ENCODE measurements at regions not wholly inside any gene's neighbourhood (a gene's known extent, or its start where the extent isn't known, plus 50 kb on each side); places are given as distances from the start of the nearest gene placed in this dataset.

- BruUV-seq (replicated peaks), result no TSS peak
- no peaks in the 10 kb centered on the region for H3K36me3 ChIP-seq (ENCODE audit: insufficient read depth, low read length)
- CTCF ChIA-PET (ENCODE audit: unreplicated experiment), result no interaction called here
- H3K4me1 ChIP-seq (ENCODE audit: insufficient read depth, low read length, poor library complexity, severe bottlenecking), result peaks cover 7% of the 10 kb centered on the region
- no peak for DNase-seq (ENCODE audit: low spot score)
- H3K4me2 ChIP-seq (ENCODE audit: low read length), result no peak overlapping the region
- H3K4me3 ChIP-seq (ENCODE audit: low read depth, low read length, poor library complexity, severe bottlenecking), result no peak overlapping the region
- no peak overlapping the region for H3K27ac ChIP-seq (ENCODE audit: low read depth, low read length, poor library complexity, severe bottlenecking)
- H3K79me2 ChIP-seq (ENCODE audit: insufficient read depth, low read depth, low read length), result no peaks in the 10 kb centered on the region
- H3K9me3 ChIP-seq (ENCODE audit: low read length), result no peaks in the 10 kb centered on the region
- POLR2A ChIA-PET, result interaction anchor here (0.7 kb wide), 1 partner anchor 16 kb away, joined by 3 read pairs; no protein-coding TSS in a partner anchor
- H3K9me2 ChIP-seq (ENCODE audit: insufficient read depth, low read length), result no peaks in the 10 kb centered on the region
- no peaks in the 10 kb centered on the region for H4K20me1 ChIP-seq (ENCODE audit: insufficient read depth, low read length)
- intact Hi-C loops (cut with micrococcal nuclease; ENCODE audit: unreplicated experiment), result no loop called here
- TF ChIP-seq, protein P1, sequence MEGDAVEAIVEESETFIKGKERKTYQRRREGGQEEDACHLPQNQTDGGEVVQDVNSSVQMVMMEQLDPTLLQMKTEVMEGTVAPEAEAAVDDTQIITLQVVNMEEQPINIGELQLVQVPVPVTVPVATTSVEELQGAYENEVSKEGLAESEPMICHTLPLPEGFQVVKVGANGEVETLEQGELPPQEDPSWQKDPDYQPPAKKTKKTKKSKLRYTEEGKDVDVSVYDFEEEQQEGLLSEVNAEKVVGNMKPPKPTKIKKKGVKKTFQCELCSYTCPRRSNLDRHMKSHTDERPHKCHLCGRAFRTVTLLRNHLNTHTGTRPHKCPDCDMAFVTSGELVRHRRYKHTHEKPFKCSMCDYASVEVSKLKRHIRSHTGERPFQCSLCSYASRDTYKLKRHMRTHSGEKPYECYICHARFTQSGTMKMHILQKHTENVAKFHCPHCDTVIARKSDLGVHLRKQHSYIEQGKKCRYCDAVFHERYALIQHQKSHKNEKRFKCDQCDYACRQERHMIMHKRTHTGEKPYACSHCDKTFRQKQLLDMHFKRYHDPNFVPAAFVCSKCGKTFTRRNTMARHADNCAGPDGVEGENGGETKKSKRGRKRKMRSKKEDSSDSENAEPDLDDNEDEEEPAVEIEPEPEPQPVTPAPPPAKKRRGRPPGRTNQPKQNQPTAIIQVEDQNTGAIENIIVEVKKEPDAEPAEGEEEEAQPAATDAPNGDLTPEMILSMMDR (conservative IDR thresholded peaks at IDR 0.05; ENCODE audit: low read length), result no peak
- no peak for TF ChIP-seq EZH2phosphoT487 (IDR thresholded peaks at IDR 0.05; ENCODE audit: borderline replicate concordance, low read depth, low read length)
- H2AFZ ChIP-seq (ENCODE audit: low read length), result no peak overlapping the region
Measured at GRCh38 chr11:121899520-121899919, 216.5 kb downstream of the BLID start.

DNA sequence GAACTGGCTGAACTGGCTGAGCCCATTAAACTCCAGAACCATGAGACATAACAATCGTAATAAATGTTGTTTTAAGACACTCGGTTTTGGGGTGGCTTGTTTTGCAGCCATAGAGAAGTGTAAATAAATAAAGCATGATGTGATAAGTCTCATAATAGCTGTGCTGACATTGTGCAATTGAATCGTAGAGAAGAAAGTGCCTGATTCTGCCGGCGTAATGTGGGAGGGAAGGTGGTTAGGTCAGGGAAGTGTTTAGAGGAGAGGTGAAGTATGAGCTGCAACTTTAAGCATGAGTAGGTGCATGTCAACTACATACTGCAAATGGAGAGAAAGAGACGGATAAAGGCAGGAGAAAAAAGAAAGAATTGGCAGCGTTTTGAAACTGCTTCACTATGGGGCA is 217.1 kb downstream of the BLID start:
- intact Hi-C loops (cut with micrococcal nuclease; ENCODE audit: unreplicated experiment), result no loop called here
- no TSS peak for BruUV-seq (replicated peaks)
- no peaks in the 10 kb centered on the region for H3K36me3 ChIP-seq (ENCODE audit: insufficient read depth, low read length)
- H3K27ac ChIP-seq (ENCODE audit: low read depth, low read length, poor library complexity, severe bottlenecking), result no peak overlapping the region
- H3K4me2 ChIP-seq (ENCODE audit: low read length), result no peak overlapping the region
- no peak overlapping the region for H2AFZ ChIP-seq (ENCODE audit: low read length)
- no peak overlapping the region for H3K4me3 ChIP-seq (ENCODE audit: low read depth, low read length, poor library complexity, severe bottlenecking)
- H3K9me3 ChIP-seq (ENCODE audit: low read length), result no peaks in the 10 kb centered on the region
- no peaks in the 10 kb centered on the region for H3K9me2 ChIP-seq (ENCODE audit: insufficient read depth, low read length)
- no peaks in the 10 kb centered on the region for H3K79me2 ChIP-seq (ENCODE audit: insufficient read depth, low read depth, low read length)
- no peaks in the 10 kb centered on the region for H4K20me1 ChIP-seq (ENCODE audit: insufficient read depth, low read length)
- H3K4me1 ChIP-seq (ENCODE audit: insufficient read depth, low read length, poor library complexity, severe bottlenecking), result peaks cover 1% of the 10 kb centered on the region
- CTCF ChIA-PET (ENCODE audit: unreplicated experiment), result no interaction called here
- POLR2A ChIA-PET, result no interaction called here
- DNase-seq (ENCODE audit: low spot score), result no peak
- no peak for TF ChIP-seq EZH2phosphoT487 (IDR thresholded peaks at IDR 0.05; ENCODE audit: borderline replicate concordance, low read depth, low read length)
- TF ChIP-seq, protein P1 (conservative IDR thresholded peaks at IDR 0.05; ENCODE audit: low read length), result no peak

DNA sequence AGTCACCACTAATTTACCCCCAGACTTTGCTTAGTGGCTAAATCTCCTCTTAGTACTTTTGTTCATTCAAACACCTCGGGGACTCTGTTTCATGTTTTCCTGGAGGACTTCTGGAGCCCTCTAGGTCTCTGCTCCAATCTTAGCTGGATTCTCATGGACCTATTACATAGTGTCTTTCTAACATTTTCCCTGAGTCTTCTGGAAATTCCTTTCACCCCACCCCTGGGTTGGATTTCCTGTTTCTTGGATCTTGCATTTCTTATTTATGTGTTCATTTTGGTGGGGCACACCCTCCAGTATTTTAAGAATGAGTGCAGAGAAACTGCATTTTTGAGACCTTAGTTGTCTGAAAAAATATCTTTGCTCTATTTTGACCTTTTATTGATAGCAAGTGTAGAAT is 220.1 kb downstream of the BLID start:
- H3K9me2 ChIP-seq (ENCODE audit: insufficient read depth, low read length), result no peaks in the 10 kb centered on the region
- CTCF ChIA-PET (ENCODE audit: unreplicated experiment), result no interaction called here
- no peak for TF ChIP-seq EZH2phosphoT487 (IDR thresholded peaks at IDR 0.05; ENCODE audit: borderline replicate concordance, low read depth, low read length)
- TF ChIP-seq, protein P1 (conservative IDR thresholded peaks at IDR 0.05; ENCODE audit: low read length), result no peak
- no peak overlapping the region for H3K4me2 ChIP-seq (ENCODE audit: low read length)
- H4K20me1 ChIP-seq (ENCODE audit: insufficient read depth, low read length), result no peaks in the 10 kb centered on the region
- H3K4me1 ChIP-seq (ENCODE audit: insufficient read depth, low read length, poor library complexity, severe bottlenecking), result peaks cover 2% of the 10 kb centered on the region
- intact Hi-C loops (cut with micrococcal nuclease; ENCODE audit: unreplicated experiment), result no loop called here
- no peak overlapping the region for H3K4me3 ChIP-seq (ENCODE audit: low read depth, low read length, poor library complexity, severe bottlenecking)
- no peak overlapping the region for H3K27ac ChIP-seq (ENCODE audit: low read depth, low read length, poor library complexity, severe bottlenecking)
- POLR2A ChIA-PET, result no interaction called here
- DNase-seq (ENCODE audit: low spot score), result no peak
- no TSS peak for BruUV-seq (replicated peaks)
- H2AFZ ChIP-seq (ENCODE audit: low read length), result no peak overlapping the region
- no peaks in the 10 kb centered on the region for H3K36me3 ChIP-seq (ENCODE audit: insufficient read depth, low read length)
- H3K9me3 ChIP-seq (ENCODE audit: low read length), result no peaks in the 10 kb centered on the region
- no peaks in the 10 kb centered on the region for H3K79me2 ChIP-seq (ENCODE audit: insufficient read depth, low read depth, low read length)
